ENCODE measurements at regions not wholly inside any gene's neighbourhood (a gene's known extent, or its start where the extent isn't known, plus 50 kb on each side); places are given as distances from the start of the nearest gene placed in this dataset.

DNA sequence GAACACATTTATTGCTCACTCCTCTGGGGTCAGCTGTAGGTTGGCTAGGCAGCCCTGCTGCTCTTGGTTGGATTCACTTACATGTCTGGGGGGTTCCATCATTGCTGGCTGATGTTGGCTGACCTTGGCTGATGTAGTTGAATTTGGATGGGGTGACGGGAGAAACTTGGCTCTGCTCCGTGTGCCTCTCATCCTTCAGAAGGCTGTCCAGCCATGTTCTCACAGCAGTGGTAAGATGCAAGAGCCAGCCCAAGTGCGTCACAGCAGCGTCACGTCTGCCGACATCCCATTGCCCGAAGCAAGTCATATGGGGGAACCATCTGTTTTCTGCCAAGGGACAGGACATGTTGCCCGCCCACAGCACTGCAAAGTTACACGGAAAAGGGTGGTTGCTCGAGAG is 613.5 kb downstream of the MATN1 start:
- no peak for DNase-seq
- H3K27me3 ChIP-seq (replicated peaks; ENCODE audit: control insufficient read depth, insufficient read depth, low read length, poor library complexity, severe bottlenecking) = no peaks in the 10 kb centered on the region

DNA sequence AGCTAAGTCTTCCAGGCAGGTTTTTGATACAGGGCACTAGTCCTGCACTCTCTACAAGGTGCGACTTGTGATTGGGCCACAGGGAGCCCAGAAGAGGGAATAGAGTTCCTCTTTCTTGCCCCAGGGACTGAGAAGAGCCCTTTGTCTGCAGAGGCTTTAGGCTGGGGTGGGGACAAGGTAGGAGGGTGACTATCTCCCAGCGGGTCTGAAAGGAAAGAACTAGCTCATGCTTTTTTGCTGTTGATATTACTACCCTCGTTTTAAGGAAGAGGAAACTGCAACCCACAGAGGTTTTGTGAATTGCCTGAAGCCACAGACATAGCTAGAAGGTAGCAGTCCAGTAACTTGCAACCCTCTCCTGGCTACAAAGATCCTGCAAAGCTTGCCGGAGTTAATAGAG is 615.2 kb downstream of the MATN1 start:
- no peaks in the 10 kb centered on the region for H3K9me3 ChIP-seq (ENCODE audit: control insufficient read depth, low read length)
- no peaks in the 10 kb centered on the region for H3K27me3 ChIP-seq (replicated peaks; ENCODE audit: control insufficient read depth, insufficient read depth, low read length, poor library complexity, severe bottlenecking)
- H3K4me3 ChIP-seq (ENCODE audit: insufficient read depth, low read depth, low read length, poor library complexity, severe bottlenecking) = no peak overlapping the region
- no peaks in the 10 kb centered on the region for H3K4me1 ChIP-seq (ENCODE audit: control insufficient read depth, insufficient read depth, low read length, poor library complexity, severe bottlenecking)
- no peaks in the 10 kb centered on the region for H3K36me3 ChIP-seq (ENCODE audit: control insufficient read depth, insufficient read depth, low read length)
- H3K27ac ChIP-seq (ENCODE audit: insufficient read depth, low read length, poor library complexity, severe bottlenecking) = no peak overlapping the region
- no peak for DNase-seq

More for the DNA sequence above, 613.5 kb downstream of the MATN1 start:
- Histone ChIP-seq H3K36me3 (ENCODE audit: control insufficient read depth, insufficient read depth, low read length) (no peaks in the 10 kb centered on the region), H3K4me1 (ENCODE audit: control insufficient read depth, insufficient read depth, low read length, poor library complexity, severe bottlenecking) (no peaks in the 10 kb centered on the region), H3K4me3 (ENCODE audit: insufficient read depth, low read depth, low read length, poor library complexity, severe bottlenecking) (no peak overlapping the region), H3K27ac (ENCODE audit: insufficient read depth, low read length, poor library complexity, severe bottlenecking) (no peak overlapping the region), H3K9me3 (ENCODE audit: control insufficient read depth, low read length) (no peaks in the 10 kb centered on the region)

GRCh38 chr1:30106125-30106524 is 617.3 kb downstream of the MATN1 start:
- no peaks in the 10 kb centered on the region for H3K27me3 ChIP-seq (replicated peaks; ENCODE audit: control insufficient read depth, insufficient read depth, low read length, poor library complexity, severe bottlenecking)
- no peak overlapping the region for H3K4me3 ChIP-seq (ENCODE audit: insufficient read depth, low read depth, low read length, poor library complexity, severe bottlenecking)
- H3K36me3 ChIP-seq (ENCODE audit: control insufficient read depth, insufficient read depth, low read length) = no peaks in the 10 kb centered on the region
- H3K4me1 ChIP-seq (ENCODE audit: control insufficient read depth, insufficient read depth, low read length, poor library complexity, severe bottlenecking) = no peaks in the 10 kb centered on the region
- H3K27ac ChIP-seq (ENCODE audit: insufficient read depth, low read length, poor library complexity, severe bottlenecking) = no peak overlapping the region
- no peaks in the 10 kb centered on the region for H3K9me3 ChIP-seq (ENCODE audit: control insufficient read depth, low read length)
- no peak for DNase-seq

GRCh38 chr1:30104551-30104950 is 618.8 kb downstream of the MATN1 start:
- H3K4me3 ChIP-seq (ENCODE audit: insufficient read depth, low read depth, low read length, poor library complexity, severe bottlenecking) = no peak overlapping the region
- H3K36me3 ChIP-seq (ENCODE audit: control insufficient read depth, insufficient read depth, low read length) = no peaks in the 10 kb centered on the region
- no peaks in the 10 kb centered on the region for H3K27me3 ChIP-seq (replicated peaks; ENCODE audit: control insufficient read depth, insufficient read depth, low read length, poor library complexity, severe bottlenecking)
- H3K9me3 ChIP-seq (ENCODE audit: control insufficient read depth, low read length) = no peaks in the 10 kb centered on the region
- H3K27ac ChIP-seq (ENCODE audit: insufficient read depth, low read length, poor library complexity, severe bottlenecking) = no peak overlapping the region
- no peak for DNase-seq
- H3K4me1 ChIP-seq (ENCODE audit: control insufficient read depth, insufficient read depth, low read length, poor library complexity, severe bottlenecking) = no peaks in the 10 kb centered on the region

DNA sequence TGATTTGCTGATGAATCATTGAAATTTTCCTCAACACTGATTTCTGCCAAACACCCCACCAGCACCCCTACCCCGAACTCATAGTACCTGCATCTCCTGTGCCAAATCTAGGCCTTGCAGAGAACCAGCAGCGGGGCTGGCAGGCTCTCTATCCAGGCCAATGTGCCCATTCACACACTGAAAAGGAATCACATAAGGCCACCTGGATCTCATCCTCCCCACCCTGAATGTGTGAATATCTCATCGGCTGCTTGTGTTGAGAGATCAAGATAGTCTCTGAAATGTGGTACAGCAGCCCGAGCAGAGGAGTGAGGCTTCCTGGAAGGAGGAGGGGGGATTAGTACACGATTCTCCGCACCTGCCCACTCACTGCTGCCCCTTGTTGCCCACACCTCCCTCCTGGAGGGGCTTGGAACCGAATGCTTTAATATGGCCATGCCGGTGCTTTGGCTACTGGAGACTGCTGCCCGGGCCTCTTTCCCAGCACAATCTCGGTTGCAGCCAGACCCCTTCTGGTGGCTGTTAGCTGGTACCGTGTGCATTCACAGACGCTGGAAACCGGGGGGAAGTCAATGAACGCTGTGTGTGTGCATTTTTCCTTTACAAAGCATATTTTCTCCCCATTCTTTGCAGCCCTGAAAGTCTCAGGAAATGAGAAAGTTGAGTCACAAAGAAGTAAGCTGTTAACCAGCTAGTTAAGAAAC is 619.5 kb downstream of the MATN1 start:
- Histone ChIP-seq H3K4me3 (ENCODE audit: insufficient read depth, low read depth, low read length, poor library complexity, severe bottlenecking) (no peak overlapping the region), H3K27me3 (replicated peaks; ENCODE audit: control insufficient read depth, insufficient read depth, low read length, poor library complexity, severe bottlenecking) (no peaks in the 10 kb centered on the region), H3K27ac (ENCODE audit: insufficient read depth, low read length, poor library complexity, severe bottlenecking) (no peak overlapping the region), H3K9me3 (ENCODE audit: control insufficient read depth, low read length) (no peaks in the 10 kb centered on the region), H3K4me1 (ENCODE audit: control insufficient read depth, insufficient read depth, low read length, poor library complexity, severe bottlenecking) (no peaks in the 10 kb centered on the region), H3K36me3 (ENCODE audit: control insufficient read depth, insufficient read depth, low read length) (no peaks in the 10 kb centered on the region)
- no peak for DNase-seq

DNA sequence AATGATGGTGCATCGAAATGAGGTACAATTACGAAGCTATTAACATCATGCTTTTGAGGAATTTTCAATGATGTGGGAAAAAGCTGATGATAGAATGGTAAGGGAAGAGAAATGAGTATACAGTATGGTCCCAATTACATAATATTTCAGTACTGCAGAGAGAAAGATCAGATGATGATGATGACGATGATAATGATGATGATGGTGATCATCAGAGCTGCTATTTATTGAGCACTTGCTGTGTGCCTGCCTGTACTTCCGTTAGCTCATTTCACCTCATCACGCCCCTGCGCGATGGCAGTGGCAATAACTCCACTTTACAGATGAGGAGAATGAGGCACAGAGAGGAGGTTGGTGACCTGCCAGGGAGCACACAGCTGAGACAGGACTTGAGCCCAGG is 620.8 kb downstream of the MATN1 start:
- Histone ChIP-seq H3K9me3 (ENCODE audit: control insufficient read depth, low read length) (no peaks in the 10 kb centered on the region), H3K4me3 (ENCODE audit: insufficient read depth, low read depth, low read length, poor library complexity, severe bottlenecking) (no peak overlapping the region)

GRCh38 chr1:30101487-30102227 is 621.7 kb downstream of the MATN1 start:
- no peaks in the 10 kb centered on the region for H3K27me3 ChIP-seq (replicated peaks; ENCODE audit: control insufficient read depth, insufficient read depth, low read length, poor library complexity, severe bottlenecking)
- H3K36me3 ChIP-seq (ENCODE audit: control insufficient read depth, insufficient read depth, low read length) = no peaks in the 10 kb centered on the region
- H3K27ac ChIP-seq (ENCODE audit: insufficient read depth, low read length, poor library complexity, severe bottlenecking) = no peak overlapping the region
- no peaks in the 10 kb centered on the region for H3K9me3 ChIP-seq (ENCODE audit: control insufficient read depth, low read length)
- no peak overlapping the region for H3K4me3 ChIP-seq (ENCODE audit: insufficient read depth, low read depth, low read length, poor library complexity, severe bottlenecking)
- DNase-seq = no peak
- H3K4me1 ChIP-seq (ENCODE audit: control insufficient read depth, insufficient read depth, low read length, poor library complexity, severe bottlenecking) = no peaks in the 10 kb centered on the region

More for the DNA sequence above, 620.8 kb downstream of the MATN1 start:
- Histone ChIP-seq H3K27me3 (replicated peaks; ENCODE audit: control insufficient read depth, insufficient read depth, low read length, poor library complexity, severe bottlenecking) (no peaks in the 10 kb centered on the region), H3K27ac (ENCODE audit: insufficient read depth, low read length, poor library complexity, severe bottlenecking) (no peak overlapping the region), H3K4me1 (ENCODE audit: control insufficient read depth, insufficient read depth, low read length, poor library complexity, severe bottlenecking) (no peaks in the 10 kb centered on the region), H3K36me3 (ENCODE audit: control insufficient read depth, insufficient read depth, low read length) (no peaks in the 10 kb centered on the region)
- no peak for DNase-seq

GRCh38 chr1:30101016-30101415 is 622.4 kb downstream of the MATN1 start:
- no peak overlapping the region for H3K27ac ChIP-seq (ENCODE audit: insufficient read depth, low read length, poor library complexity, severe bottlenecking)
- no peaks in the 10 kb centered on the region for H3K4me1 ChIP-seq (ENCODE audit: control insufficient read depth, insufficient read depth, low read length, poor library complexity, severe bottlenecking)
- no peaks in the 10 kb centered on the region for H3K27me3 ChIP-seq (replicated peaks; ENCODE audit: control insufficient read depth, insufficient read depth, low read length, poor library complexity, severe bottlenecking)
- DNase-seq = no peak
- no peak overlapping the region for H3K4me3 ChIP-seq (ENCODE audit: insufficient read depth, low read depth, low read length, poor library complexity, severe bottlenecking)
- no peaks in the 10 kb centered on the region for H3K36me3 ChIP-seq (ENCODE audit: control insufficient read depth, insufficient read depth, low read length)
- H3K9me3 ChIP-seq (ENCODE audit: control insufficient read depth, low read length) = no peaks in the 10 kb centered on the region

- Histone ChIP-seq H3K27me3 (replicated peaks; ENCODE audit: control insufficient read depth, insufficient read depth, low read length, poor library complexity, severe bottlenecking) (no peaks in the 10 kb centered on the region), H3K36me3 (ENCODE audit: control insufficient read depth, insufficient read depth, low read length) (no peaks in the 10 kb centered on the region), H3K9me3 (ENCODE audit: control insufficient read depth, low read length) (no peaks in the 10 kb centered on the region), H3K4me1 (ENCODE audit: control insufficient read depth, insufficient read depth, low read length, poor library complexity, severe bottlenecking) (no peaks in the 10 kb centered on the region), H3K27ac (ENCODE audit: insufficient read depth, low read length, poor library complexity, severe bottlenecking) (no peak overlapping the region), H3K4me3 (ENCODE audit: insufficient read depth, low read depth, low read length, poor library complexity, severe bottlenecking) (no peak overlapping the region)
- DNase-seq = no peak
Observed at GRCh38 chr1:30100524-30100862, 622.9 kb downstream of the MATN1 start.
